VCaP (cell line): ENCODE measurements at regions not wholly inside any gene's neighbourhood (a gene's known extent, or its start where the extent isn't known, plus 50 kb on each side); places are given as distances from the start of the nearest gene placed in this dataset.

ENCODE experiments used
- H3K27ac ChIP-seq: fragments of 450-650 bp; 2 replicates; pipeline ENCODE4 v1.5.1; 2017
- TF ChIP-seq, protein P1 (sequence below): fragments of 450-650 bp; conservative IDR thresholded peaks from 2 replicates; pipeline ENCODE4 v1.5.1; 2017; ENCODE audit warnings: mild to moderate bottlenecking, moderate library complexity

DNA sequence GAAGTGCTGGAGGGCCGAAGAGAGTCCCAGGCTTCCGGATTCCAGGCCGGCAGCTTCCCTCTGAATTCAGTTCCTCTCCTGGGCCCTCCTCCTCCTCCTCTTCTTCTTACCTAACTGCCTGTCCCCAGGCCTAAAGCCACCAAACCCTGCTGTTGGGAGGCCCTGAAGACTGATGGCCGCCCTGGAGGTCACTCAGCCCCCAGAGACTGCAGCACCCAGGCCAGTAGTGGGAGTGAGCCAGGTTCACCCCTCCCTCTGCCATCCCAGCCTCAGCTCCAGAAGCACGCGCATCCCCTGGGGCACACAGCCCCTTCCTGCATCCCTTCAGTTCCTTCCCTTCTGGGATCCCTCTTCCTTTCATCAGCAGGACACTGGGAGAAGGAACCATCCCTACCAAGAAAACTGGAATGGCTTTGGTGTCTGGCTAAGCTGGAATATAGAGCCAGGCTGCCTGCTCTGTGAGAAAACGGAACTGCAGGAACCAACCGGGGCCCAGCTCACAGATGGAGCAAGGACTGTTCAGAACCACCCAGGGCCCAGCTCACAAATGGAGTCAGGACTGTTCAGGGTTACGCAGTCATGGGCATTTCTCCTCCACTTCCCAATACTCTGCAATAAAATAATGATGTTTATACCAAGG, 127.4 kb downstream of the NDUFA10 start:
- H3K27ac ChIP-seq: no peak overlapping the region
- TF ChIP-seq, protein P1, sequence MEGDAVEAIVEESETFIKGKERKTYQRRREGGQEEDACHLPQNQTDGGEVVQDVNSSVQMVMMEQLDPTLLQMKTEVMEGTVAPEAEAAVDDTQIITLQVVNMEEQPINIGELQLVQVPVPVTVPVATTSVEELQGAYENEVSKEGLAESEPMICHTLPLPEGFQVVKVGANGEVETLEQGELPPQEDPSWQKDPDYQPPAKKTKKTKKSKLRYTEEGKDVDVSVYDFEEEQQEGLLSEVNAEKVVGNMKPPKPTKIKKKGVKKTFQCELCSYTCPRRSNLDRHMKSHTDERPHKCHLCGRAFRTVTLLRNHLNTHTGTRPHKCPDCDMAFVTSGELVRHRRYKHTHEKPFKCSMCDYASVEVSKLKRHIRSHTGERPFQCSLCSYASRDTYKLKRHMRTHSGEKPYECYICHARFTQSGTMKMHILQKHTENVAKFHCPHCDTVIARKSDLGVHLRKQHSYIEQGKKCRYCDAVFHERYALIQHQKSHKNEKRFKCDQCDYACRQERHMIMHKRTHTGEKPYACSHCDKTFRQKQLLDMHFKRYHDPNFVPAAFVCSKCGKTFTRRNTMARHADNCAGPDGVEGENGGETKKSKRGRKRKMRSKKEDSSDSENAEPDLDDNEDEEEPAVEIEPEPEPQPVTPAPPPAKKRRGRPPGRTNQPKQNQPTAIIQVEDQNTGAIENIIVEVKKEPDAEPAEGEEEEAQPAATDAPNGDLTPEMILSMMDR: no peak

DNA sequence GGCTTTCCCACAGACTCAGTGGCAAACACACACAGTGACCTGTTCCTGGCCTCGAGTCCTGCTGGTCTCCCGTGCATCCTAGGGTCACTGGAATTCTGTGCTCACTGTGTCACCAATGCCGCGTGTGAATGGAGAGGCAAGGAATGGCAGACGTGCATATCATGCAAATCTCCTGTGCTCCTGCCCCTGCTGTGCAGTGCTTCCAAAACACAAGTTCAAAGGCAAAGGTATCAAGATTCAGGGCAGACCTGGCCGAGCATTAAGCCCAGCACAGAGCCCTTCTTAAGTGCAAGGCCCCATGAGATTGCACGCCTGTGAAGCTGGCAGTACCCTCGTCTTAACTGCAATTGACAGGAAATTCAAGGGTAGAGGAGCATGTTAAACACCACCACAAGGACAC, 129.1 kb downstream of the NDUFA10 start:
- no peak overlapping the region for H3K27ac ChIP-seq
- TF ChIP-seq, protein P1: no peak

DNA sequence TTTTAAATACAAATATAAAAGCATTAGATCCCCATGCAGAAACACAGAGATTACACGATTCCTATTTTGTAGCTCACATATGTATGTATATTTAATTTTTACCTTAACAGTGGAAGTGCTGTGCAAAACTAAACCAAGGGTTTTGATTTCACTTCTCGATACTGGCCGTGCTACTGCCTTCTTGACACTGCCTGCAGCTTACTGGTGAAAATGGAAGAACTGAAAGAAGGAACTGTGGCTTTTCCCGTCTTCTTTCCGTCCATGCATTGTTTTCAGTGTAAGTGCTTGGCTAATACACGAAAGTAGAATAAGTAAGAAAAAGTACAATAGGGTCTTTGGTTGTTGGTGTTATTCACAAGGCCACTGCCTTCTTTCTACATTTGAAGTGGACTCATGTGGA, 129.5 kb downstream of the NDUFA10 start:
- H3K27ac ChIP-seq: no peak overlapping the region
- TF ChIP-seq, protein P1: no peak

DNA sequence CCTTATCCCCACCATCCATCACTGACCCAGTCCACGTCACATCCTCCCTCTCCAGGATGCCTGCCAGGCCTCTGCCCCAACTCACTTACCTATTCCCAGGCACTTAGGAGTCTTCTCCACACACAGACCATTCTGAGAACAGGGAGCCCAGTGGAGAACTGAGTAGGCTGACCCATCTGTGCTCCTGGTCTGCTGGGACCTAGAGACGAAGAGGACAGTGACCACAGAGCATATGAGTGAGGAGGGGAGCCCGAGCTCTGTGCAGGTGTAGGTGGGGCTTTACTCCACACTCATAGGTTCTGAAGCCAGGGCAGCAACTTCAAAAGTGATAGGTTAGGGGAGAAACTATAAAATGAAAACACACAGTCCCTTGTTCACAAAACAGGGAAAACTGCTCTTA, 130.0 kb downstream of the NDUFA10 start:
- H3K27ac ChIP-seq: no peak overlapping the region
- TF ChIP-seq, protein P1: no peak

DNA sequence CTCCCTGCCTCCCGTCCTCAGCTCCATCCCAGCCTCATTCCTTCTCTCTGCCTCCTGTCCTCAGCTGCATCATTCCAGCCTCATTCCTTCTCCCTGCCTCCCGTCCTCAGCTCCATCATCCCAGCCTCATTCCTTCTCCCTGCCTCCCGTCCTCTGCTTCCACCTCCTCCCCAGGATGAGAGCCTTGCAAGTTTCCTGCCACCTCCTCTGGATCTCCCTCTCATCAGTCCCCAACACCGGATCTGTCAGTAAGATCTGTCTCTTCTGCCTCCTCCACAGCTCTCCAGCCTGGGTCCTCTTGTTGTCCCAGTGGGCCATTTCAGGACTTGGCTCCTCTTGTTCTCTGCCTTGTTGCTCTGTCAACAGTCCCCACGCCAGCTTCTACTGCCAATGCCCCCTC, 130.9 kb downstream of the NDUFA10 start:
- H3K27ac ChIP-seq: no peak overlapping the region
- TF ChIP-seq, protein P1: no peak

DNA sequence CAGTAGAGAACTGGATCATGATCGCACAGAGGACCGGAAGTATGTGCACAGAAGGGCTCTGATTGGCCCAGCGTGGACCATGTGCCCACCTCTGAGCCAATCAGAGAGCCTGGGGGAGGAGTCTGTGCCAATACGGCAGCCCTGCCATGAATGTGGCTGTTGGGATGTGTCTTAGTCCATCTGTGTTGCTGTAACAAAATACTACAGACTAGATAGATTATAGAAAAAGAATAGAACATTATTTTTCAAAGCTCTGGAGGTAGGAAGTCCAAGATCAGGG, 132.0 kb downstream of the NDUFA10 start:
- no peak overlapping the region for H3K27ac ChIP-seq

DNA sequence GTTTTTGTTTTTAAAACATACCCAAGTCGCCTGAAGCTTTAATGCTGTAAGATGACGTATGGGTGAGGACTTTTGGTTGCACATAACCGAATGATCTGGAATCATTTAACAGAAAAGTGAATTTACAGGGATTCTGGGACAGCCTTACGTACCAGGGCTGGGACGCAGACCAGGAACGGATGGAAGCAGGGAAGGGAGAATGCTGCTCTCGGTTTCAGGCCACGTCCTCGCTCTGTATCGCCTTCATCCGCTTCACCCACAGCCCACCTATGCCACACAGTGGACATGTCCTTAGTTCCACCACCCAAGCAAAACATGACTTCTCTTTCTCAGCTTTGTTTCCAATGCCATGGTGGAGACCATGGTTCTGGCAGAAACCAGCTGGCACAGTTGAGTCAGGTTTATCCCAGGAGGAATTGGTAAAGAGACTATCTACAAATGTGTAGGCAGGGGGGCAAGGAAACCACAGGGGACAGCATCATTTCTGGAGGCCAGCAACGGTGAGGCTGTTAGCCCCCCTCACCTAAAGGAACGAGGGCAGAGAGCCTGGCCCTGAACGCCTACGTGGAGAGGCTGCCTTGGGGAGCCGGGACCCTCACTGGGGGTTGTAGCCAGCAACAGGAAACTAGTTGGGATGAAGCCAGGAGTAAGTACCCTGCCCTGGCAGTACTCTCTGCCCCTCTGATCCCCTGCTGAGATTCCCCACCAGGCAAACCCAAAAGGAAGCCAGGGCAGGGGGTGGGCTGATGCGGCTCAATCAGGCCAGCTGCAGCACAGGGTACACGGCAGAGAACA, 132.5 kb downstream of the NDUFA10 start:
- H3K27ac ChIP-seq: no peak overlapping the region
- TF ChIP-seq, protein P1: no peak

More for the DNA sequence above, 132.0 kb downstream of the NDUFA10 start:
- TF ChIP-seq, protein P1: no peak
